KG1 (cell line): ENCODE measurements at regions not wholly inside any gene's neighbourhood (a gene's known extent, or its start where the extent isn't known, plus 50 kb on each side); places are given as distances from the start of the nearest gene placed in this dataset.
"Not testable (repeated sequence)": the region's sequence is repeated elsewhere in the genome, so short reads cannot be mapped to it uniquely, and the experiment has no call there.

Source experiments
- DNase-seq: peaks from one replicate; lab custom pipeline; 2025; lab: John Stamatoyannopoulos, UW

- DNase-seq: no peak
Observed at GRCh38 chr20:57104651-57105204, 161.7 kb downstream of the BMP7 start.

DNA sequence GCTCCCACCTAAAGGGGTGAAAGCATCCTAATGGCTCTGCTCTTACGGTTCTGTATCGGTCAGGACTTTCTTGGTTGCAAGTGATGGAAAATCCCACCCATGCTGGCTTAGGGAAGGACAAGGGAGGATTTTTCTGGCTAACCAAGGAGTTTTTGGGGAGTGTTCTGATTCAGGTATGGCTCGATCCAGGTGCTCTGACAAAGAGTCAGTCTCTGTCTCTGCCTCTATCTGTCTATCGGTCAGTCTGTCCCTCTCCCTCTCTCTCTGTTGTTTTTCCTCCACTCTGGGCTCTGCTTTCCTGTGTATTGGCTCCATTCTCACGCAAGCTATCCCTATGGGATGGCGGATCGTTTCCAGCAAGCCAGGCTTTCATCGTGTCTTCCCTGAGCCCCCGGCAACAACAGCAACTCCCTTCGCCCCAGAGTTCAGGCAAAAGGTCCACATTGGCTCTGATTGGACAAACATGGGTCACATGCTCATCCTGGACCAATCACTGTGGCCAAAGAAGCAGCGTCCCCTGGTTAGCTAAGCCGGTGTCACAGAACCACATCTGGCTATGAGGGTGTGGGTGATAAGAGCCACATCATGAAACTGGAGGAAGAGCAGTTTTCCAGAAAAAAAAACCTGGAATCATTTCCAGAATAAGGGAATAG is 160.3 kb downstream of the BMP7 start:
- no peak for DNase-seq

DNA sequence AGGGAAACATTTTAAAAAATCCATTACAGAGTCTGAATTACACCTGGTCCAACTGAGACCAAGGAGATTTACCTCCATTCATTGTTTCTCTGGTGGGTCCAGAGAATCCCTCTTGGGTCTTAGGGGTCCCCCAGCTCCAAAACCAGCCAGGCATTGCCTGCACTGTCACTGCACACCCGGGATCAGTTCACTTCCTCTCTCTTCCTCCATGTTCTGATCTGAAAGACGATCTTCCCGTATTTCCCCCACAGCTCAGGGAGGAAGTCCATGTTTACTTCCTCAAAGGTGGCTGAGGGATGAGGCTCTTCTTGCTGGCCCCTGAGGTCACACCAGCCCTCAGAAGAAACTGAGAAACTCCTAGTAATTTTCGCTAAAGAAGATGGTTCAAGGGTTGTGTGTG is 159.7 kb downstream of the BMP7 start:
- DNase-seq: no peak

GRCh38 chr20:57107208-57107607 is 159.2 kb downstream of the BMP7 start:
- DNase-seq: no peak

GRCh38 chr20:57108218-57108617 is 158.2 kb downstream of the BMP7 start:
- no peak for DNase-seq

DNA sequence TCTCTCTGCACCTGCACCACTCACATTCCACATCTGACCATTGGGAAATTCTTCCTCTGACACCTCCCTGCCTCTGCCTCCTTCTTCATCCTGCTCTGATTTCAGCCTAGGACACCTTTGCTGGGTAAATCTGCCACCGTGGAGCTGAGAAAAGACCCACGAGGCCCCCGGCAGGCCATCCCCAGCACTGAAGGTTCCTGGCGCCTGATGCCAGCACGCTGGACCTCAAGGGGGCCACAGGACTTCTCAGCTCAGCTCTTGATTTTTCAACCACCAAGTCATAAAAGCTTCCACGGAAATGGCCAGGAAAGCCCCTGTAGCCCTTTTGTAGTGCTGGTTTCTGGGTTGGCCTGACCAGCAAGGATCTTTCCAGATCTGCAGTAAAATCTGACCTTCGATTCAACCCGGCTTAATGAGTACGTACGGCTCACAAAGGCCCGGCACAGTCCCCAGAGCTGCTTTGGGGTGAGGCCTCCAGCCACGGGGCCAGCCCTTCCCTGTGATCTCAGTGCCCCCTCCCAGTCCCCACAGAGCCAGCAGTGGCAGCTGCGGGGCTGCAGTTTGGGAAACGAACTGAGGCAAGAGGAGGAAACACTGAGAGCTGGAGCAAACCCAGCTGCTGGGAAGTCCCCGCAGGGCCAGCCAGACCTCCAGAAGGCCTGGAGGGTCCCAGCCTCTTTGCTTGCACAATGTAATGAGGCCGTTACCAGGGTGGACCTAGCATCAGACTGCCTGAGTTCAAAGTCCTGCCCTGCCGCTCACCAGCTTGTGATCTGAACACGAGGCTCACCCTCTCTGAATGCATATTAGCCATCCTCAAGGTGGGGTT is 157.5 kb downstream of the BMP7 start:
- no peak for DNase-seq

DNA sequence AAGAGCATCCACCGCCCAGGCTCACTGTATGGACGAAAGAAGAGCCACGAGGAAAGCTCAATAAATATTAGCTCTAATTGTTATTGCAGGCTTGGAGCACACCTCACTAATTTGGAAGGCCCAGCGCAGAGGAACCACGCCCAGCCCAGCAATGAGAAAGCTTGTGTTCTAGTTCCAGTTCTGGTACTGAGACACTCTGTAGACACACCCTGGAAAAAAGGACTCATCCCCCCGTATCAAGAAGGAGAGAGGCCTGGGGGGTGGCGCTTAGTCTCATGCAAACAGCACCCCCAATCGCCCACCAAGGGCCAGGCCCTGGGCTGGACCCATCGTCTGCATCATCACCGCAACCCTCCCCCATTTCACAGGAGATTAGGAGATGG is 156.9 kb downstream of the BMP7 start:
- no peak for DNase-seq

- DNase-seq: not testable (repeated sequence)
Observed at GRCh38 chr20:57110121-57111027, 156.1 kb downstream of the BMP7 start.

- DNase-seq: no peak
Observed at GRCh38 chr20:57111028-57111373, 155.4 kb downstream of the BMP7 start.

GRCh38 chr20:57112448-57112847 is 154.0 kb downstream of the BMP7 start:
- DNase-seq: no peak

- DNase-seq: no peak
Observed at GRCh38 chr20:57114290-57115005, 152.0 kb downstream of the BMP7 start.

DNA sequence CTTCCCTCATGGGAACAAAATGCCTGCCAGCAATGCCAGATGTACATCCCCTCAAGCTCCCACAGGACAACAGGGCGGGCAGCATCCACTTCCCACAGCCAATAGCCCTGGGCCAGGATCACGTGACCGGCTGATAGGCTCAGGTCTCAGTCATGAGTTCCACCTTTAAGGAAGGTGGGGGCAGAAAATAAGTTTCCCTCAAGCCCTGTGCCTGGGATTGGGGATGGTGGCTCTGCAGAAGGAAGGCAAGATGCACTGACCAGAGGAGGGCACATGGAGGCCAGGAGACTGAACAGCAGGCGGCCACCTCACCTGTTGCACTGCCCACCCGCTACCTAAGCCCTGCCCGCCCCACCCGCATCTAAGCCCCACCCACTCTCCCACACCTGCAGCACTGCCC is 149.1 kb downstream of the BMP7 start:
- no peak for DNase-seq

DNA sequence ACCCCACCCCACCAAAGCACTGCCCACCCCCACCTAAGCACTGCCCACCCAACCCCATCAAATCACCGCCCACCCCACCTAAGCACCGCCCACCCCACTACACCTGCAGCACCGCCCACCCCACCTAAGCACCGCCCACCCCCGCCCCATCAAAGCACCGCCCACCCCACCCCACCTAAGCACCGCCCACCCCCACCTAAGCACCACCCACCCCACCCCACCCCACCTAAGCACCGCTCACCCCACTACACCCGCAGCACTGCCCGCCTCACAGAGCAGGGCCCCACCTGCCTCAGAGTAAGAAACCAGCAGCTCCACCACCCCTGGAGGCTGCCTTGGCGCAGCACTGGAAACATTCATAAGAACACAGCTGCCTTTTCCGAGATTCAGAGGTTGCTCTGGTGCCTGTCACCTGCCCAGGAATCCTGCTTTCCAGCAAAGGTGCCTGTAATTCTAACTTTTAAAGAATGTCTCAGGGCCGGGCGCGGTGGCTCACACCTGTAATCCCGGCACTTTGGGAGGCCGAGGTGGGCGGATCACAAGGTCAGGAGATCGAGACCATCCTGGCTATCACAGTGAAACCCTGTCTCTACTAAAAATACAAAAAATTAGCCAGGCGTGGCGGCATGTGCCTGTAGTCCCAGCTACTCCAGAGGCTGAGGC is 148.2 kb downstream of the BMP7 start:
- no peak for DNase-seq
